ENCODE measurements at regions not wholly inside any gene's neighbourhood (a gene's known extent, or its start where the extent isn't known, plus 50 kb on each side); places are given as distances from the start of the nearest gene placed in this dataset.

DNA sequence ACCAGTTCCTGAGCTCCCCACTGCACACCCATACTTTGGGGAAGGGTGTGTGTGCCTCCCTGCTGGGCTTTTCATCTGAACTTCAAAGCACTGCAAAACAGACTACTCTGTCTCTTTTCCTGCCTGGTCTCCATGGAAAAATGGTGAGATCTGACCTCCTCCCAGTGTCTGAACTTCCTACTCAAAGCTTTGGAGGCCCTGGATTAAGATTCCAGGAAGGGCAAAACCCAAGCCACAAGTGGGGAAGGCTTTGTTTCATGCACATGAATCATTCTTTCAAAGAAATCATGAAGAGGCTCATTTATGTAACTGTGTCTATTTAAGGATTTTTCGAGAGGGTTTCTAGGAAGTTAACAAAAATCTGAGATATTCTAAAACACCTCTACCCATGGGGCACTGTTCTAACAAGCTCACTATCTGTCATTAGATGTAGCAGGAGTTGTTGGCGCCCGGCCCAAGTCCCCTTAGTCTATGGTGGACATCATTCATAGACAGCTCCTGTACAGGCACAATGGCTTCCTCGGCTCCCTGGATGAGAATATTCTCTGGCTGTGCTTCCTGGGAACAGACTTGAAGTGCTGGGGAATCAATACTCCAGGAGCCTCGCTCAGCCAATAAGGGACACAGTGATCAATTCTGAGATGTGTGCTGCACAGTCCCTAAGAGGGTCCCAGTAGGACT lies 224.0 kb downstream of the KTN1 start:
- TF ChIP-seq, protein P1, sequence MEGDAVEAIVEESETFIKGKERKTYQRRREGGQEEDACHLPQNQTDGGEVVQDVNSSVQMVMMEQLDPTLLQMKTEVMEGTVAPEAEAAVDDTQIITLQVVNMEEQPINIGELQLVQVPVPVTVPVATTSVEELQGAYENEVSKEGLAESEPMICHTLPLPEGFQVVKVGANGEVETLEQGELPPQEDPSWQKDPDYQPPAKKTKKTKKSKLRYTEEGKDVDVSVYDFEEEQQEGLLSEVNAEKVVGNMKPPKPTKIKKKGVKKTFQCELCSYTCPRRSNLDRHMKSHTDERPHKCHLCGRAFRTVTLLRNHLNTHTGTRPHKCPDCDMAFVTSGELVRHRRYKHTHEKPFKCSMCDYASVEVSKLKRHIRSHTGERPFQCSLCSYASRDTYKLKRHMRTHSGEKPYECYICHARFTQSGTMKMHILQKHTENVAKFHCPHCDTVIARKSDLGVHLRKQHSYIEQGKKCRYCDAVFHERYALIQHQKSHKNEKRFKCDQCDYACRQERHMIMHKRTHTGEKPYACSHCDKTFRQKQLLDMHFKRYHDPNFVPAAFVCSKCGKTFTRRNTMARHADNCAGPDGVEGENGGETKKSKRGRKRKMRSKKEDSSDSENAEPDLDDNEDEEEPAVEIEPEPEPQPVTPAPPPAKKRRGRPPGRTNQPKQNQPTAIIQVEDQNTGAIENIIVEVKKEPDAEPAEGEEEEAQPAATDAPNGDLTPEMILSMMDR (IDR thresholded peaks at IDR 0.05) = no peak
- no peak for TF ChIP-seq POLR2A (IDR thresholded peaks at IDR 0.05)
